GM12878 (cell line): ENCODE measurements at regions not wholly inside any gene's neighbourhood (a gene's known extent, or its start where the extent isn't known, plus 50 kb on each side); places are given as distances from the start of the nearest gene placed in this dataset.

ENCODE experiments used
- ATAC-seq: fragments of 200-7000 bp; cut with Tn5 transposase; 3 replicates; pipeline ENCODE4 v1.9.1; 2020; ENCODE audit warnings: mild to moderate bottlenecking, moderate library complexity
- BruUV-seq: library from RNA; stranded (reverse); fragments of 400-500 nt; replicated peaks from 2 replicates; lab custom pipeline; 2021; lab: Mats Ljungman, UMichigan
- CTCF ChIA-PET: fragments of 300-600 bp; sonication (Branson Sonifier 250); formaldehyde crosslinking; extraction: SDS; loops from one replicate; lab custom pipeline; 2021; ENCODE audit warnings: inconsistent platforms; lab: Yijun Ruan, JAX
- POLR2A ChIA-PET: fragments of 350-600 bp; formaldehyde crosslinking; extraction: SDS; loops from one replicate; lab custom pipeline; 2021; ENCODE audit warnings: inconsistent platforms; lab: Charles Lee
- RAD21 ChIA-PET: fragments of 300-600 bp; sonication (Branson Sonifier 250); formaldehyde crosslinking; loops from one replicate; lab custom pipeline; 2023; ENCODE audit warnings: antibody characterized with exemption; ENCODE audit not compliant: unreplicated experiment; lab: Charles Lee
- SMC1A ChIA-PET: fragments of 300-600 bp; sonication (Branson Sonifier 250); formaldehyde crosslinking; loops from one replicate; lab custom pipeline; 2023; ENCODE audit not compliant: unreplicated experiment, uncharacterized antibody; lab: Charles Lee
- DNase-seq: peaks from one replicate; pipeline ENCODE4 v3.0.0-alpha.2; 2011; ENCODE audit warnings: low read depth, low spot score
- FAIRE-seq: peaks from 3 replicates; lab custom pipeline; 2011; peaks lifted over from hg19 to GRCh38; lab: Jason Lieb, UNC
- H2AFZ ChIP-seq: 2 replicates; pipeline ENCODE4 v1.6.0; 2011; ENCODE audit warnings: low read depth, low read length, control low read depth; ENCODE audit not compliant: control insufficient read depth
- H3K27ac ChIP-seq: 2 replicates; pipeline ENCODE4 v1.5.1; 2011; ENCODE audit warnings: control low read depth; ENCODE audit not compliant: control insufficient read depth, insufficient read depth
- H3K27me3 ChIP-seq, 2 experiments: replicated peaks in 1 of 2; 2 replicates each; pipeline versions ENCODE4 v1.6.0 to v1.6.1; 2011; ENCODE audit warnings: low read length in 1 of 2; ENCODE audit not compliant: control insufficient read depth in 2 of 2, insufficient read depth in 2 of 2
- H3K36me3 ChIP-seq, 2 experiments: 2 replicates each; pipeline ENCODE4 v1.5.1; 2011; ENCODE audit warnings: low read length in 1 of 2; ENCODE audit not compliant: control insufficient read depth in 2 of 2, insufficient read depth in 2 of 2
- H3K4me1 ChIP-seq: 2 replicates; pipeline ENCODE4 v1.6.1; 2011; ENCODE audit warnings: mild to moderate bottlenecking, low read length, moderate library complexity, mixed read lengths; ENCODE audit not compliant: control insufficient read depth, insufficient read depth
- H3K4me2 ChIP-seq: 2 replicates; pipeline ENCODE4 v1.6.0; 2011; ENCODE audit warnings: control low read depth; ENCODE audit not compliant: control insufficient read depth, insufficient read depth
- H3K4me3 ChIP-seq: fragments of 200-600 bp; sonication (generic); 2 replicates; pipeline ENCODE4 v1.5.1; 2016
- H3K79me2 ChIP-seq: 2 replicates; pipeline ENCODE4 v1.6.0; 2011; ENCODE audit warnings: low read length; ENCODE audit not compliant: control insufficient read depth, insufficient read depth
- H3K9ac ChIP-seq: 2 replicates; pipeline ENCODE4 v1.8.0; 2011; ENCODE audit warnings: low read length, control low read depth, mixed read lengths; ENCODE audit not compliant: control insufficient read depth, insufficient read depth
- H3K9me3 ChIP-seq: replicated peaks from 3 replicates; pipeline ENCODE4 v1.5.1; 2011; ENCODE audit warnings: mild to moderate bottlenecking, low read length; ENCODE audit not compliant: control insufficient read depth, insufficient read depth
- H4K20me1 ChIP-seq: 2 replicates; pipeline ENCODE4 v1.6.0; 2011; ENCODE audit not compliant: control insufficient read depth, insufficient read depth
- KLF5 ChIP-seq: fragments of 450-650 bp; IDR thresholded peaks from 2 replicates; pipeline ENCODE4 v1.6.1; 2014; ENCODE audit warnings: mild to moderate bottlenecking; ENCODE audit not compliant: partially characterized antibody
- MYB ChIP-seq: fragments of 150-350 bp; IDR thresholded peaks from 2 replicates; pipeline ENCODE4 v1.6.1; 2014; ENCODE audit warnings: mild to moderate bottlenecking, low read depth, low read length, borderline replicate concordance
- SRF ChIP-seq, 2 experiments: IDR thresholded peaks; 2 replicates each; pipeline ENCODE4 v1.6.1; 2011; ENCODE audit warnings: low read depth in 2 of 2, low read length in 2 of 2, mild to moderate bottlenecking in 1 of 2, moderate library complexity in 1 of 2
- WGBS: methylation state at CpG from one replicate; pipeline ENCODE4 v1.1.6; 2016; ENCODE audit warnings: low lambda C conversion rate; ENCODE audit not compliant: insufficient replicate concordance, insufficient coverage; ENCODE audit errors: missing lambda C conversion rate; 5-methylcytosine and 5-hydroxymethylcytosine counted together
- in situ Hi-C: fragments of 300-500 bp; cut with MboI; formaldehyde crosslinking; loops from 9 replicates; pipeline ENCODE4 v1.14.3; 2018; ENCODE audit warnings: mixed read lengths
- intact Hi-C: fragments of 100-400 bp; cut with micrococcal nuclease; formaldehyde crosslinking; loops from one replicate; pipeline ENCODE4 v1.14.2; 2022; ENCODE audit not compliant: unreplicated experiment

DNA sequence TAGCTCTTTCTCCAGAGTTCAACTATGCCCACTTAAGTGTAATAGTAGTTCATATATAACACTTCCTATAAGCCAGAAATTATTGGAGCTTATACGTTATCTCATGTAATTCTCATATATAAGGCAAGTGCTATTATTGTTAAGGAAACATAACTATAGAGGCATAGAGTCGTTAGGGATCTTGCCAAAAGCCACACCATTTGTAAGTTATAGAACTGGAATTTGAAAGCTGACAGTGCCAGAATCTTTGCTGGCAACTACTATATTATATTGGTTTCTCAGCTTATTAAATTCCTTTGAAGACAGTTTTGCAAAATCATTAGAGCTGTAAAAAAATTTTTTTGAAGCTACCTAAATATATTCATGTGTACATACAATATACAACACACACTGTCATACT, 51.0 kb upstream of the MBNL2 start:
- H3K79me2 ChIP-seq: no peaks in the 10 kb centered on the region
- FAIRE-seq (no peak), DNase-seq (no peak), ATAC-seq (no peak)
- H3K4me1 ChIP-seq: no peaks in the 10 kb centered on the region
- H3K9me3 ChIP-seq: no peaks in the 10 kb centered on the region
- in situ Hi-C loops: no loop called here
- WGBS: 4% methylated on average over 2 of the region's 2 CpGs
- H3K9ac ChIP-seq: no peak overlapping the region
- ChIA-PET SMC1A (interaction anchor here (0.8 to 1.1 kb wide), 2 partner anchors 8 to 44 kb away, joined by 3 read pairs; no protein-coding TSS in a partner anchor), RAD21 (no interaction called here), POLR2A (no interaction called here), CTCF (interaction anchor here (1.5 kb wide), 1 partner anchor 62 kb away, joined by 4 read pairs; no protein-coding TSS in a partner anchor)
- no peak overlapping the region for H2AFZ ChIP-seq
- BruUV-seq: no TSS peak
- H4K20me1 ChIP-seq: no peaks in the 10 kb centered on the region
- H3K4me2 ChIP-seq: no peak overlapping the region
- no peaks in the 10 kb centered on the region for H3K36me3 ChIP-seq
- H3K27me3 ChIP-seq: no peaks in the 10 kb centered on the region
- H3K27ac ChIP-seq: no peak overlapping the region
- intact Hi-C loops: no loop called here
- no peak for TF ChIP-seq SRF (IDR thresholded peaks at IDR 0.05; ENCODE audit: low read depth in 2 of 2, low read length in 2 of 2)
- no peak for TF ChIP-seq MYB
- no peak for TF ChIP-seq KLF5
- H3K4me3 ChIP-seq: no peak overlapping the region
